AG04449 (cell line): ENCODE measurements at regions not wholly inside any gene's neighbourhood (a gene's known extent, or its start where the extent isn't known, plus 50 kb on each side); places are given as distances from the start of the nearest gene placed in this dataset.

Source experiments
- CTCF ChIA-PET: fragments of 350-600 bp; formaldehyde crosslinking; extraction: SDS; loops from one replicate; lab custom pipeline; 2021; ENCODE audit warnings: antibody characterized with exemption; lab: Yijun Ruan, JAX
- POLR2A ChIA-PET: fragments of 400-600, 350-600 bp; formaldehyde crosslinking; extraction: SDS; loops from one replicate; lab custom pipeline; 2020; ENCODE audit warnings: antibody characterized with exemption, inconsistent platforms; lab: Yijun Ruan, JAX
- DNase-seq: peaks from one replicate; pipeline ENCODE4 v3.0.0-alpha.2; 2010; ENCODE audit warnings: low read depth, low spot score
- H3K4me3 ChIP-seq: 2 replicates; pipeline ENCODE4 v1.5.1; 2011; ENCODE audit warnings: low read depth, mild to moderate bottlenecking, control low read depth, low read length
- CTCF ChIP-seq: IDR thresholded peaks from one replicate; pipeline ENCODE4 v1.5.1; 2011; ENCODE audit warnings: mild to moderate bottlenecking, moderate library complexity, low read length, control low read depth, inconsistent platforms; ENCODE audit not compliant: insufficient read depth; ENCODE audit errors: missing control alignments

GRCh38 chr13:53683608-53684007, 655.0 kb downstream of the OLFM4 start:
- POLR2A ChIA-PET = no interaction called here
- H3K4me3 ChIP-seq = no peak overlapping the region
- no peak for DNase-seq
- CTCF ChIA-PET = no interaction called here
- no peak for TF ChIP-seq CTCF

GRCh38 chr13:53691417-53691816, 662.8 kb downstream of the OLFM4 start:
- DNase-seq = no peak
- ChIA-PET POLR2A (no interaction called here), CTCF (no interaction called here)
- H3K4me3 ChIP-seq = no peak overlapping the region
- TF ChIP-seq CTCF = no peak

- CTCF ChIA-PET = no interaction called here
- TF ChIP-seq CTCF = no peak
- no peak overlapping the region for H3K4me3 ChIP-seq
- no peak for DNase-seq
- POLR2A ChIA-PET = no interaction called here
These were observed 666.4 kb downstream of the OLFM4 start for GRCh38 chr13:53694814-53695532.

GRCh38 chr13:53703371-53704080, 674.9 kb downstream of the OLFM4 start:
- no peak for DNase-seq
- ChIA-PET POLR2A (no interaction called here), CTCF (no interaction called here)
- no peak overlapping the region for H3K4me3 ChIP-seq
- no peak for TF ChIP-seq CTCF

GRCh38 chr13:53719281-53719680, 690.7 kb downstream of the OLFM4 start:
- TF ChIP-seq CTCF = no peak
- ChIA-PET CTCF (no interaction called here), POLR2A (no interaction called here)
- no peak for DNase-seq
- no peak overlapping the region for H3K4me3 ChIP-seq

- ChIA-PET CTCF (no interaction called here), POLR2A (no interaction called here)
- DNase-seq = no peak
- no peak for TF ChIP-seq CTCF
- no peak overlapping the region for H3K4me3 ChIP-seq
These were observed 704.1 kb downstream of the OLFM4 start for GRCh38 chr13:53732664-53733063.
